H9 (cell line): ENCODE measurements at regions not wholly inside any gene's neighbourhood (a gene's known extent, or its start where the extent isn't known, plus 50 kb on each side); places are given as distances from the start of the nearest gene placed in this dataset.

ENCODE experiments used
- DNase-seq: peaks from one replicate; pipeline ENCODE4 v3.0.0-alpha.2; 2017
- H2AFZ ChIP-seq: one replicate; pipeline ENCODE4 v1.6.1; 2013; ENCODE audit warnings: mild to moderate bottlenecking, low read length, control low read depth, moderate library complexity
- H2AK5ac ChIP-seq: 2 replicates; pipeline ENCODE4 v1.6.1; 2013; ENCODE audit warnings: low read length, control low read depth, mixed read lengths; ENCODE audit not compliant: insufficient read length
- H2BK120ac ChIP-seq: one replicate; pipeline ENCODE4 v1.6.1; 2013; ENCODE audit warnings: low read depth, mild to moderate bottlenecking, low read length, control low read depth, inconsistent platforms; ENCODE audit not compliant: poor library complexity, severe bottlenecking
- H2BK12ac ChIP-seq: 2 replicates; pipeline ENCODE4 v1.6.1; 2013; ENCODE audit warnings: low read length, control low read depth, mixed read lengths, low read depth; ENCODE audit not compliant: insufficient read length
- H2BK15ac ChIP-seq: 2 replicates; pipeline ENCODE4 v1.6.1; 2013; ENCODE audit warnings: low read depth, low read length, control low read depth
- H2BK20ac ChIP-seq: one replicate; pipeline ENCODE4 v1.6.1; 2013; ENCODE audit warnings: low read depth, mild to moderate bottlenecking, low read length, control low read depth, inconsistent platforms; ENCODE audit not compliant: poor library complexity, severe bottlenecking
- H2BK5ac ChIP-seq: 2 replicates; pipeline ENCODE4 v1.6.1; 2013; ENCODE audit warnings: low read length, control low read depth, mixed read lengths; ENCODE audit not compliant: insufficient read length
- H3K14ac ChIP-seq: 2 replicates; pipeline ENCODE4 v1.6.1; 2013; ENCODE audit warnings: low read length, control low read depth; ENCODE audit not compliant: insufficient read depth
- H3K18ac ChIP-seq: 2 replicates; pipeline ENCODE4 v1.6.1; 2013; ENCODE audit warnings: low read depth, mild to moderate bottlenecking, mixed read lengths, low read length, control low read depth; ENCODE audit not compliant: insufficient read length
- H3K23ac ChIP-seq: 2 replicates; pipeline ENCODE4 v1.6.1; 2013; ENCODE audit warnings: low read length, control low read depth, mixed read lengths, low read depth; ENCODE audit not compliant: insufficient read length
- H3K23me2 ChIP-seq: 2 replicates; pipeline ENCODE4 v1.6.1; 2013; ENCODE audit warnings: low read depth, mild to moderate bottlenecking, mixed read lengths, low read length, control low read depth; ENCODE audit not compliant: insufficient read length, poor library complexity, severe bottlenecking
- H3K27ac ChIP-seq: 2 replicates; pipeline ENCODE4 v1.5.1; 2013; ENCODE audit warnings: low read length, control low read depth, mixed read lengths, low read depth; ENCODE audit not compliant: insufficient read length
- H3K27me3 ChIP-seq: 2 replicates; pipeline ENCODE4 v1.6.1; 2013; ENCODE audit warnings: low read length, control low read depth, inconsistent platforms; ENCODE audit not compliant: insufficient read depth
- H3K4ac ChIP-seq: 2 replicates; pipeline ENCODE4 v1.6.1; 2013; ENCODE audit warnings: low read depth, mild to moderate bottlenecking, control low read depth, inconsistent platforms, low read length, moderate library complexity
- H3K4me1 ChIP-seq: 2 replicates; pipeline ENCODE4 v1.6.1; 2013; ENCODE audit warnings: low read length, control low read depth, inconsistent platforms; ENCODE audit not compliant: insufficient read depth
- H3K4me2 ChIP-seq: 2 replicates; pipeline ENCODE4 v1.6.1; 2013; ENCODE audit warnings: low read length, control low read depth, mixed read lengths; ENCODE audit not compliant: insufficient read length, insufficient read depth
- H3K56ac ChIP-seq: 2 replicates; pipeline ENCODE4 v1.6.1; 2013; ENCODE audit warnings: low read depth, mild to moderate bottlenecking, mixed read lengths, low read length, control low read depth; ENCODE audit not compliant: insufficient read length
- H3K79me1 ChIP-seq: 2 replicates; pipeline ENCODE4 v1.6.1; 2013; ENCODE audit warnings: low read depth, mild to moderate bottlenecking, moderate library complexity, low read length, control low read depth, inconsistent platforms; ENCODE audit not compliant: insufficient read depth, poor library complexity, severe bottlenecking
- H3K79me2 ChIP-seq: 2 replicates; pipeline ENCODE4 v1.6.1; 2013; ENCODE audit warnings: low read length, control low read depth, inconsistent platforms; ENCODE audit not compliant: insufficient read depth
- H3K9ac ChIP-seq: 2 replicates; pipeline ENCODE4 v1.6.1; 2013; ENCODE audit warnings: low read length, control low read depth, mixed read lengths; ENCODE audit not compliant: insufficient read length; ENCODE audit errors: extremely low read depth
- H3K9me3 ChIP-seq: one replicate; pipeline ENCODE4 v1.6.1; 2013; ENCODE audit warnings: low read depth, low read length, inconsistent platforms; ENCODE audit not compliant: control insufficient read depth
- H3T11ph ChIP-seq: one replicate; pipeline ENCODE4 v1.6.1; 2013; ENCODE audit warnings: mild to moderate bottlenecking, low read length, control low read depth, inconsistent platforms
- H4K20me1 ChIP-seq: one replicate; pipeline ENCODE4 v1.6.1; 2013; ENCODE audit not compliant: control insufficient read depth, insufficient read length, insufficient read depth
- H4K5ac ChIP-seq: 2 replicates; pipeline ENCODE4 v1.6.1; 2013; ENCODE audit warnings: low read depth, mild to moderate bottlenecking, mixed read lengths, low read length, control low read depth; ENCODE audit not compliant: insufficient read length
- H4K8ac ChIP-seq: replicated peaks from 2 replicates; pipeline ENCODE4 v1.6.1; 2013; ENCODE audit warnings: low read length, control low read depth, mixed read lengths, low read depth; ENCODE audit not compliant: insufficient read length
- H4K91ac ChIP-seq: 2 replicates; pipeline ENCODE4 v1.6.1; 2013; ENCODE audit warnings: low read depth, mild to moderate bottlenecking, moderate library complexity, mixed read lengths, low read length, control low read depth; ENCODE audit not compliant: insufficient read length
- H3K27ac Mint-ChIP-seq, 3 experiments: 2 replicates in 2 of 3; 3 replicates in 1 of 3; pipeline ENCODE4 v1.8.0; 2020 to 2021; ENCODE audit warnings: mixed read lengths in 3 of 3, mild to moderate bottlenecking in 1 of 3, moderate library complexity in 1 of 3
- H3K27me3 Mint-ChIP-seq: 2 replicates; pipeline ENCODE4 v1.8.0; 2021; ENCODE audit warnings: low read depth, mild to moderate bottlenecking, moderate library complexity, mixed read lengths
- H3K36me3 Mint-ChIP-seq, 3 experiments: 2 replicates in 2 of 3; 3 replicates in 1 of 3; pipeline ENCODE4 v1.8.0; 2020 to 2021; ENCODE audit warnings: low read depth in 3 of 3, mixed read lengths in 3 of 3; ENCODE audit not compliant: insufficient read depth in 1 of 3
- H3K4me1 Mint-ChIP-seq, 2 experiments: 2 replicates each; pipeline ENCODE4 v1.8.0; 2020; ENCODE audit warnings: mixed read lengths in 2 of 2
- H3K4me3 Mint-ChIP-seq, 2 experiments: 2 replicates in 1 of 2; 3 replicates in 1 of 2; pipeline ENCODE4 v1.8.0; 2020 to 2021; ENCODE audit warnings: mild to moderate bottlenecking in 2 of 2, mixed read lengths in 2 of 2, moderate library complexity in 1 of 2
- H3K9me3 Mint-ChIP-seq, 2 experiments: 2 replicates in 1 of 2; 3 replicates in 1 of 2; pipeline ENCODE4 v1.8.0; 2020; ENCODE audit warnings: mild to moderate bottlenecking in 2 of 2, mixed read lengths in 2 of 2, moderate library complexity in 1 of 2
- CTCF ChIP-seq: fragments of 200-600 bp; sonication (generic); conservative IDR thresholded peaks from 3 replicates; pipeline ENCODE4 v1.8.0; 2021; ENCODE audit warnings: antibody characterized with exemption, mild to moderate bottlenecking
- WGBS: extraction: QIAGEN DNeasy Blood & Tissue Kit; methylation state at CpG from one replicate; pipeline ENCODE4 v1.1.7; 2013; ENCODE audit warnings: missing lambda C conversion rate, low lambda C conversion rate, mixed read lengths; ENCODE audit not compliant: insufficient read length; ENCODE audit errors: extremely low coverage; 5-methylcytosine and 5-hydroxymethylcytosine counted together

GRCh38 chr6:115214283-115214682 is 846.4 kb downstream of the FRK start:
- H3K14ac ChIP-seq = no peak overlapping the region
- no peak overlapping the region for H3K23ac ChIP-seq
- peaks cover 4% of the 10 kb centered on the region; the same call in 1 of the 2 replicates for H3K27me3 ChIP-seq
- no peak overlapping the region for H2BK5ac ChIP-seq
- H3K9me3 ChIP-seq = no peaks in the 10 kb centered on the region
- no peaks in the 10 kb centered on the region for H3K4me1 ChIP-seq
- peaks cover 10 to 16% of the 10 kb centered on the region in 2 experiments for H3K9me3 Mint-ChIP-seq
- H3K56ac ChIP-seq = no peak overlapping the region
- DNase-seq = no peak
- no peak overlapping the region for H3K18ac ChIP-seq
- H2AFZ ChIP-seq = no peak overlapping the region
- H3K79me1 ChIP-seq = no peaks in the 10 kb centered on the region
- peaks cover 0 to 17% (median 8%) of the 10 kb centered on the region in 3 experiments; a peak in 3 of 7 replicates for H3K36me3 Mint-ChIP-seq
- H3K23me2 ChIP-seq = no peaks in the 10 kb centered on the region
- H3K4me2 ChIP-seq = no peak overlapping the region
- peaks cover 47% of the 10 kb centered on the region for H3K27me3 Mint-ChIP-seq
- H3K79me2 ChIP-seq = no peaks in the 10 kb centered on the region
- H3K27ac Mint-ChIP-seq = no peak overlapping the region
- no peak overlapping the region for H2BK15ac ChIP-seq
- H2BK12ac ChIP-seq = no peak overlapping the region
- no peak overlapping the region for H3K4me3 Mint-ChIP-seq
- no peak for TF ChIP-seq CTCF
- H4K8ac ChIP-seq = no peak overlapping the region
- H2BK20ac ChIP-seq = no peak overlapping the region
- no peak overlapping the region for H3K9ac ChIP-seq
- H4K5ac ChIP-seq = no peak overlapping the region
- H3K4me1 Mint-ChIP-seq = no peaks in the 10 kb centered on the region
- H3T11ph ChIP-seq = no peak overlapping the region
- WGBS = no CpG with 5 or more reads among the region's 1 CpG
- H4K20me1 ChIP-seq = no peaks in the 10 kb centered on the region
- no peak overlapping the region for H2BK120ac ChIP-seq
- H2AK5ac ChIP-seq = no peak overlapping the region
- H3K27ac ChIP-seq = no peak overlapping the region
- H3K4ac ChIP-seq = no peak overlapping the region
- H4K91ac ChIP-seq = no peak overlapping the region
